NCI-H1092 treated with DMSO at 0.1 percent for 48 hours (cell line): ENCODE measurements at regions not wholly inside any gene's neighbourhood (a gene's known extent, or its start where the extent isn't known, plus 50 kb on each side); places are given as distances from the start of the nearest gene placed in this dataset.
"Not testable (repeated sequence)": the region's sequence is repeated elsewhere in the genome, so short reads cannot be mapped to it uniquely, and the experiment has no call there.

Experiments used
- DNase-seq: peaks from one replicate; lab custom pipeline; 2025; lab: John Stamatoyannopoulos, UW

DNA sequence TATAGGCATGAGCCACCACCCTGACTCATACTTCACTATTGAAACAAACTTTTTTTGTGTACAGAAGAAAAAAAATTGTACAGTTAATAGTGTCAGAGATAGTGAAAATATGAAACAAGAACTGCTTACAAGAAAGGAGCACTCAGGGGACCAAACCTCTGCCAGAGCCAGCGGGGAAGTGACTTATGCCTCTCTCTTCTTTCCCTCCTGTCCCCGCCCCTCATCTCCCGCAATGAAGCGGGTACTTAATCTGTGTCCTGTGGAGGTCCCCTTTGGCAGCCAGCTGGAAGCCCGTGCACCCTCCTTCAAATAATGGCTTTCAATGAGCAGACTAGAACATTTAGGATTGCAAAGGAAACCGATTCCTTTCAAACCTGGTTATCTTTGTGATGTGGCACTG is 51.5 kb downstream of the PPIAL4A start:
- DNase-seq = not testable (repeated sequence)

DNA sequence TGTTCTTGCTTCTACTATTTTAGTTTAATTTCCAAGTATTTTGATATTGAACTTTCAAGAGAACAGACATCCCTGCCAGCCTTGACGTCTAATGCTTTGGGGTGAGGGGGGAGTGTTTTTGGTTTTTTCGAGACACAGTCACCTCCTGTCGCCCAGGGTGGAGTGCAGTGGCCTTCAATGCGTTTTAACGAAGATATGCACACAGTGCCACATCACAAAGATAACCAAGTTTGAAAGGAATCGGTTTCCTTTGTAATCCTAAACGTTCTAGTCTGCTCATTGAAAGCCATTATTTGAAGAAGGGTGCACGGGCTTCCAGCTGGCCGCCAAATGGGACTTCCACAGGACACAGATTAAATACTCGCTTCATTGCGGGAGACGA is 52.3 kb downstream of the PPIAL4A start:
- DNase-seq = not testable (repeated sequence)

DNA sequence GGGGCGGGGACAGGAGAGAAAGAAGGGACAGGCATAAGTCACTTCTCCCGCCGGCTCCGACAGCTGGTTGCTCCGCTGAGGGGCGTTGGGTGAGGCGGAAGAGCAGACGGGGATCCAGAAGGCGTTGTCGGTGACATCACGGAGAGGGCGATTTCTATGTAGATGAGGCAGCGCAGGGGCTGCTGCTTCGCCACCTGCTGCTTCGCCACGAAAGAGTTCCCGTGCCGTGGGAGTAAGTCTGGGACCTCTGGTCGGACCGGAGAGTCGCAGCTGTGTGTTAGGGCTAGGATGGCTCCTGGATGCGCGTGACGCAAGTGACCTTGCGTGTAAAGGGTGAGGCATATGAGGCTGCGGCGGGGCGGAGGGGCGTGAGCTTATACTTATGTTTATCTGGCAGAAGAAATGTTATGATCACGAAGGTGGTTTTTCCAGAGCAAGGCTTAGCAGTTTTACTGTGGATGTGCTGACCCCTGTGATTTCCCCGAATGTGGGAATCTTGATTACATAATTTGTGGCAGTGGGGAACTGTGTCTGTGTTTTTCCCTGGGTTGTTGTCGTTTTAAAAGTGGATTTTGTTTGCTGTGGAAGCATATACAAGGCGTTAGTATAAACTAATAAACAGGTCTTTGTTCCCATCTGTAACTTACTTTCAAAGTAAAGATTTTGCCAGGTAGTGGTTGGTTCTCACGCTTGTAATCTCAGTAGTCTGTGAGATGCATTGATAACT is 52.8 kb downstream of the PPIAL4A start:
- DNase-seq = peak; percentile 5

DNA sequence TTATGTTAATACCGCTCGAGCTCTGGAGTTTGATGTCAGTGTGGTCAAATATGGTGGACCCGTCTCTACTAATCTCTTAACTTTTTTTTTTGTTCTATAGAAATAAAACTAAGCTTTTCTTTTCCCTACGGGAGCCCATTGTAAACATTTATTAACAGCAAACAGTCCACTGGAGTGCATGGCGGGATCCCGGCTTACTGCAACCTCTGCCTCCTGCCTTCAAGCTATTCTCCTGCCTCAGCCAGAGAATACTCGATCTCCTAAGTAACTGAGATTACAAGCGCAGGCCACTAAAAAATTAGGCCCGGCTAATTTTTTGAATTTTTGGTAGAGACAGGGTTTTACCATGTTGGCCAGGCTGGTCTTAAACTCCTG is 53.4 kb downstream of the PPIAL4A start:
- not testable (repeated sequence) for DNase-seq

DNA sequence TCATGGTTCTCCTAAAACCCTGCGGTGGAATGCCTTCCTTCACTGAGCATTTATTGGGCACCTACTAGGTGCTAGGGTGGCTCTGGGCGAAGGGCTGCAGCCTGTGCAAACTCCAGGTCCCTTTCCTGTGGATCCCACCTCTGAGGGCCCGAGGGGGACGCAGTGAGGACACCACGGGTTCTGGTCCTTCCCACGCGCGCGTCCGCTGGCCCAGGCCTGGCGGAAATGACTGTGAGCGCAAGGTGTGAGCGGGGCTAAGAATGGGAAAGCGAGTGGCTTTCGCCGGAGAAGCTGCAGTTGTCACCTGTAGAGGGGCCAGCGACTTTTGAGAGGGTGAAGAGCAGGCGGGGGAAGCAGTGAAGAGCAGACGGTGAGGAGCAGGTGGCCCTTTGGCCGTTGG is 55.1 kb downstream of the PPIAL4A start:
- not testable (repeated sequence) for DNase-seq

DNA sequence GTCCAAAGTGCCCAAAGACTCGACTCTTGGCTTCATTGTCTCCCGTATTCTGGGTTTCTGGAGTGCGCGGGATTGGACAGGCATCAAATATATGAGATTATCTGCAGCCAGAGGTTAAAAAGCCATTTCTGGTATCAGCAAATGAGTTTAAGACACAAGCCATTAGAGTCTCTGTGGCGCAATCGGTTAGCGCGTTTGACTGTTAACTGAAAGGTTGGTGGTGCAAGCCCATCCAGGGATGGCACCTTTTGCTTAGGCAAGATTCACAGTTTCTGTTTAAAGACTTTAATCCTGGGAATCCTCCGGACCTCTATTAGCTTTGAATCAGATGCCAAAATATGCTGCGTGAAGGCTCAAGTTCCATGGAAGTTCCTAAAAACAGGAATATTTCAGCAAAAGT is 55.6 kb downstream of the PPIAL4A start:
- DNase-seq = not testable (repeated sequence)

DNA sequence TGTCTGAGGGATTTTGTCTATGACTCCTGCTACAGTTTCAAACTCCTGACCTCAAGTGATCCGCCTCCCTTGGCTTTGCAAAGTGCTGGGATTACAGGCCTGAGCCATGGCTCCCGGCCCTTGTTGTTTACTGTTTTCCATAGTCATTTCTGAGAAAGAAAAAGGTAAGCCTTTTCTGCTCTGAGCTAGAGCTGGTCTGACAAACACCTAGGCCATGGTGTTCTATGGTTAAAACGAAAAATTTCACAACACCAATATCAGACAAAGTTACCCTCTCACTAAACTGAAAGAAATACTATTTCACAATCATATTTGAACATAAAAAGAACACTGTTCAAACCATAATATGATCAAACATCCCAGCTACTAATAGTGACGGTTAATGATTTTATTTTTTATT is 57.5 kb downstream of the PPIAL4A start:
- DNase-seq = not testable (repeated sequence)

DNA sequence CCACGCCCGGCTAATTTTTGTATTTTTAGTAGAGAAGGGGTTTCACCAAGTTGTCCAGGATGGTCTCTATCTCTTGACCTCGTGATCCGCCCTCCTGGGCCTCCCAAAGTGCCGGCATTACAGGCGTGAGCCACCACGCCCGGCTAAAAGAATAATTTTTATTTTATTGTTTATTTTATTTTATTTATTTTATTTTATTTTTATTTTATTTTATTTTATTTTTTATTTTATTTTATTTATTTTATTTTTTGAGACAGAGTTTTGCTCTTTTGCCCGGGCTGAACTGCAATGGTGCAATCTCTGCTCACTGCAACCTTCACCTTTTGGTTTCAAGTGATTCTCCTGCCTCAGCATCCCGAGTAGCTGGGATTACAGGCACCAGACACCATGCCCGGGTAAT is 60.2 kb downstream of the PPIAL4A start:
- DNase-seq = not testable (repeated sequence)

DNA sequence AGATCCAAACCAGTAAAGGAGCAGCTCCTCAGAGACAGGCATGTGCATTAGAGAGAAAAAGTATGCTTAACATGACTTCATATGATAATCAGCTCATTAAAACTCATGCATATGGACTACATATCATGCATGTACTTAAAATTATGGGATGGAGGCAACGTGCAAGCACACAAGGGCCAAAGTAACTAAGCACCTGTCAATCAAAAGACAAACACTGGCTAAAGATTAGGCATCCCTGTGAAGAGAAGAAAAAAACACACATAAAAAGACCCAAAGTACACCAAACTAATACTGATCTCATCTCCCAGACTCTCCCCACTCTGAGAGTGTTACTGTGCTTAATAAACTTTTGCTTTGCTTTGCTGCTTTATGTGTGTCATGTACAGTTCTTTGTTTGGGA is 61.1 kb downstream of the PPIAL4A start:
- DNase-seq = not testable (repeated sequence)

DNA sequence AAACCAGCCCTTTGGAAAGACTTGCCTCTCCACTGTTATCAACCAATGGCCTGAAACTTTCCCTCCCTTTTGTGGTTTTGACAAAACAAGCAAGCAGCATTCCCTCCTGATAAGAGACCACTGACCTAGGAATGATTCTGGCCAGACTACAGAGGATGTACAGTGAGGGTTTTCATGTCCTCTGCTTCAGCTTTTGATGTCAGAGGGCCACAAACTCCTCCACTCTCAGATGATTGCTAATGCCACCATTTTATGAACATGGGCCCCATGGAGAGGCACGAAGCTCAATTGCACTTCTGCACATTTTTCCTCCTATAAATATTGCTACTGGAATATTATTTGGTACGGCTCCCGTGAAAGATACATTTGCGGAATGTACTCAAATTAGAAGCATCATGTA is 61.5 kb downstream of the PPIAL4A start:
- not testable (repeated sequence) for DNase-seq

DNA sequence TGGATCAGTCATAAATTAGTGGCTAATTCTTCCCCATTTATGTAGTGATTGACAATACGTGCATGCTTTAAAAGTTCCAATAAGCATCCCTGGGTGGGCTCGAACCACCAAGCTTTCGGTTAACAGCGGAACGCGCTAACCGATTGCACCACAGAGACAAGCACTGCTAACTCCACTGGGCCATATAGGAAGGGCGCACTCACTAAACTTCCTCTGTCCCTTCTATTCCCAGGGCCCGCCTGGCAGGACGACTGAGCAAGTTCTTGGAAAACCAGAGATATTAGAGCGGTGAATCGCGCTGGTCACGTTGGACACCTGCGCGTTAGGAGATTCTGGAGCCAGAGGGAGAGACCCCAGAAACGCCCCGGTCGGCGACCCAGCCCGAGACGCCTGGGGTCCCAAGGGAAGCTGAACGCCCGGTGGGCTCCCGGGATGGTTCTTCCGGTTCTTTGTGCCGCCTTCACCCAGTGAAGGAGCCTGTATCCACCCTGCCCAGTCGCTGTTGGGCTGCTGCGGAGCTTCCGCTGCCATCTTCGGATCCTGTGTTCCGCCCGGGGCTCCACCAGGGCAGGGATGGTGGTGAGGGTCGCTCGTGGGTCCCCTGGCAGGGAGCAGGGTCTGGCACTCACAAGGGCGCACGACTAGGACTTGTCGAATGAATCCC is 62.8 kb downstream of the PPIAL4A start:
- not testable (repeated sequence) for DNase-seq

DNA sequence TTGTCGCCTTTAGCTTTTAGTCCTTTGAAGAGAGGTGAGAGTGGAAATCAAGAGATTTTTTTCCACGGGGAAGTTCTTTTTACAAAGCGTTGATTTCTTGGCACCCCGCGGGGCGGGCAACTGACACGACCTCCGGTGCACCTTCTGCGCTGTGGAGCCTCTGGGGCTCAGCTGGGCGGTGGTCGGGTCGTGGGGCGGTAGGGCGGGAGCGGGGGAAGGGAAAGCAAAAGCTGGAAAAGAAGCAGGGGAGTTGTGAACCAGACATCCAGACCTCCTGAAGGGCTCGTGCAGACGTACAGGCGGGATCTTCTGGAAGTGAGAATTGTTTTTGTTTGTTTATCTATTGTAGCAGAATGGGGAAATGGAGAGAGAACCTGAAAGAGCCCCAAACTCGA is 63.3 kb downstream of the PPIAL4A start:
- not testable (repeated sequence) for DNase-seq

DNA sequence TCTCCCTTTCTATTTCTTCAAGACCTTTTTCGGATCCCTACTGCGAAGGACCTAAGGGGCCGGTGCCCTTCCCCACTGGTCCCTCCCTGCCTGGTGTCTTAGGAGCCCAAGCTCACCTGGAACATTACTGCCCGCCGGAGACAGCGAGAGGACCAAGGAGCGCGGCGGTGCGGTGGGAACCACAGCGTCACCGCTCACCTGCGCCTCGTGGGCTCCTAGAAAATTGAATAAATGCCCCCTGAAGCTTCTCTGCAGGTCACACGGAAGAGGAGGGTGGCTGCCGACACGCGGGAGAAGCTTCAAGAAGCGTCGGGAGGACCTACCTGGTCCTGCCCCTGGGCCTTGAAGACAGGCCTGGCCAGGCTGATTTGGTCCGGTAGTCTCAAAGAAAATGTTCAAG is 65.2 kb downstream of the PPIAL4A start:
- DNase-seq = no peak

DNA sequence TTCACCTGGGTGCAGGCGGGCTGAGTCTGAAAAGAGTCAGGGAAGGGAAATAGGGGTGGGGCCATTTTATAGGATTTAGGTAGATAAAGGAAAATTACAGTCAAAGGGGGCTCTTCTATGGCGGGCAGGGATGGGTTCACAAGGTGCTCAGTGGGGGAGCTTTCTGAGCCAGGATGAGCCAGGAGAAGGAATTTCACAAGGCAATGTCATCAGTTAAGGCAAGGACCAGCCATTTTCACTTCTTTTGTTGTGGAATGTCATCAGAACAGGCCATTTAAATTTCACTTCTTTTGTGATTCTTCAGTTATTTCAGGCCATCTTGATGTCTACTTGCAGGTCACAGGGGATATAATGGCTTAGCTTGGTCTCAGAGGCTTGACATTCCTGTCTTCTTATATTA is 66.4 kb downstream of the PPIAL4A start:
- not testable (repeated sequence) for DNase-seq

DNA sequence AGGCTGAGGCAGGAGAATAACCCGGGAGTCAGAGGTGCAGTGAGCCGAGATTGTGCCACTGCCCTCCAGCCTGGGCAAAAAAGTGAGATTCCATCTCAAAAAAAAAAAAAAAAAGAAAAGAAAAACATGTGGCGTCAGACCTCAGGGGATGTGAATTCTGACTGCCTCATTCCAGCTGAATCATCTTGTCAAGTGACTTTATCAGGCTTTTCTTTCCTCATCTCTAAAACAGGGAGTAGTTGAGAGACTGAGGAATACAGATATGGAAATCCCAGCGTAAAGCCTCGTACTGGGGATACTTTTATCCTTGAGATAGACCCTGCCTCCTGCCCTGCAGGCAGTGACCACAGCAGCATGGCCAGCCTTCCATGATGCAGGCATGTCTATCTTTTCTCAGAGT is 76.4 kb downstream of the PPIAL4A start:
- not testable (repeated sequence) for DNase-seq

DNA sequence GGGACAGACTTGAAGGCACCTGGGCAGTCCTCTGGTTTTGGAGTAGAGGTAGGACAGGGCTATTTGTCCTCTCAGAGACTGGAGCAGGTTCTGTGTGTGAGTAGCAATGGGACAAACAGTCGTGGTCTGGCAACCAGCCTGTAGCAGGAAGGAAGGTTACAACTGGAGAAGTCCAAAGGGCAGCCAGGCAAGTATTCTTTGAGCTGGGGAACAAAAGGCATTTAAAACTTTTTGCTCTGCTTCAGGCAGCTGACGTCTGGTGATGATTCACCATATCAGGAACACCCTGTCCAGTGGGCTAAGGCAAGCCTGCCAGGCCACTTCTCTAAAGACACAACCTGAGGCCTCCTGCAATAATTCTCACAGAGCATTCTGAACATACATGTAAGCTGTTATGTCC is 83.3 kb downstream of the PPIAL4A start:
- DNase-seq = not testable (repeated sequence)

DNA sequence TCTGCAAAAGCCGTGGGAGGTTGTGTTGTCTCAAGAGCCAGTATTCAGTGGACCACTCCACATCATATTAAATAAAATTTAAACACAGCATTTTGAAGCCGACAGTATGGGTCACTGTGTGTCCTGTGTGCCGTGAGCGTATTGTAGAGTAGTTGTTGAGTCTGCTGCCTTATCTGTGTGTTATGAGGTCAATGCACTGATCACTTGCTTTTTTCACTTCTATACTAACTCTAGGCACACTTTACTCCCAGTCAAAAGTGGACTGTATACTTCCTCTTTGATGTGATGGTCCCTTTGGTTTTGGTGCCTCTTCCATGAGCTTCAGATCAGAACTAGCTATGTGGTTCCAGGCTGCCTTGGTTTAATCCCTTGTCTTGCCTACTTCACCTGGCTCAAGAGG is 84.3 kb downstream of the PPIAL4A start:
- not testable (repeated sequence) for DNase-seq

DNA sequence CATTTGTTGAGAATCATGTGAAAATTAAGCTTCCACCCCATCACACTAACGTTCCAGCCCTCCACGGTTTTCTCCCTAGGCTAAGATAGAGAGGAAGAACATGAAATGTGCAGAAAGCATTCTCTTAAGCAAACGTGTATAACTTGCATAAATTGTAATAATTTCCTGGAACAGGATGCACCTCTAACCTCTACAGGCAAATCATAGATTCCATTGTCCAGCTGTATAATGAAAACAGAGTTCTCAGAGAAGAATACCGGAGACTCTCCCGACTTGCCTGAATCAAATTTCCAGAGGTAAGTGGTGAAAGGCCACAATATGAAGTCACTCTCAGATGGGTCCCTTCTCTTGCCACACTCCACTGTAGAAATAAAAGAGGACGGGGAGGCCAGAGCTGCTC is 87.7 kb downstream of the PPIAL4A start:
- DNase-seq = not testable (repeated sequence)

DNA sequence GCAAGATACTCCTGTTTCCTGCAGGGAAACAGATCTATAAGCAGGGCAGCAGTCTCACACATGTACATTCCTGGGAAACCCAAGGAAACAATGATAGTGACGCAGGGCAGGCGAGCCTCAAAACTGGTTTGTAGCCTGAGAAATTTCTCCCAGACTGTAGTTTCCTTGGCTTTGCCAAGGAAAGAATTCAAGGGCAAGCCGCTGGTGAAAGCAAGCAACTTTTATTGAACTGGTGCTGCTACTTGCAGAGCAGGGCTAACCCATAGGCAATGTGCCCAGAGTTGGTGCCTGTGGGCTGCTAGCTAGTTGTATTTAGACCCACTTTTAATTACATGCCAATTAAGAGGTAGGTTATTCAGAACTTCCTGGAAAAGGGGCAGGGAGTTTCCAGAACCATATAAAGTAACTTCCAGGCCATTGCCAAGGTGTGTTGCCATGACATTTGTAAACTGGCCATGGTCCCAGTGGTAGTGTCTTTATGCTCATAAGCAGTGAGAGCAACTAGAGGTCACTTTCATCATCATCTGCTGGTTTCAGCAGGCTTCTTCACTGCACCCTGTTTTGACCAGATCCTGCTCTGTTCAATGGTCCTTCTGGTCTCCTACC is 92.0 kb downstream of the PPIAL4A start:
- DNase-seq = not testable (repeated sequence)

DNA sequence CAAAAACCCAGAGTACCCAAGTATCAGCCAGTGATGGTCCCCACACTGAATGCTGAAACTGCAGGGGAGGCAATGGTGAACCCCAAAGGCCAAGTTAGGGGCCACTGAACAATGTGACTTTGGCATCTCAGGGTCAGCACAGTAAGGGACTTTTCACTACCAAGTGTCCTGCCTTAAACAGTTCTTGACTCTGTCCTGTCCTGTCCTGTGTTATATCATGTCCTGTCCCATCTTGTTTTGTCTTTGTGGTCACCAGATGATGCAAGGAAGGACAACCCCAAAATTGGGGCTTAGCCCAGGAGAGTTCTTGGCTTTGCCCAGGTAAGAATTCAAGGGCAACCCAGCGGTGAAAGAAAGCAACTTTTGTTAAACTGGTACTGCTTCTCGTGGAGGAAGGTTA is 105.0 kb downstream of the PPIAL4A start:
- not testable (repeated sequence) for DNase-seq

DNA sequence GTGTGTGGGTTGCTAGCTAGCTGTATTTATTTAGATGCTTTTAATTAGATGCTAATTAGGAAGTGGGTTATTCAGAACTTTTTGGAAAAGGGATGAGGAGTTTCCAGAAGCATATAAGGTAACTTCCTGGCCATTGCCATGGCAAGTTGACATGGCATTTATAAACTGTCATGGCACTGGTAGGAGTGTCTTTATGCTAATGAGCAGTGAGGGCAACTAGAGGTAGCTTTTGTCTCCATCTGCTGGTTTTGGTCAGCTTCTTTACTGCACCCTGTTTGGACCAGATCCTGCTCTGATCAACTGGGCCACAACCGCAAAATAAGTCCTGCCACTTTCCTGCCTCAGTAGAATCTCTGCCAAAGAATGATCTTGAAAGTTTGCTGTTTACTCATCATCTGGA is 105.5 kb downstream of the PPIAL4A start:
- not testable (repeated sequence) for DNase-seq

DNA sequence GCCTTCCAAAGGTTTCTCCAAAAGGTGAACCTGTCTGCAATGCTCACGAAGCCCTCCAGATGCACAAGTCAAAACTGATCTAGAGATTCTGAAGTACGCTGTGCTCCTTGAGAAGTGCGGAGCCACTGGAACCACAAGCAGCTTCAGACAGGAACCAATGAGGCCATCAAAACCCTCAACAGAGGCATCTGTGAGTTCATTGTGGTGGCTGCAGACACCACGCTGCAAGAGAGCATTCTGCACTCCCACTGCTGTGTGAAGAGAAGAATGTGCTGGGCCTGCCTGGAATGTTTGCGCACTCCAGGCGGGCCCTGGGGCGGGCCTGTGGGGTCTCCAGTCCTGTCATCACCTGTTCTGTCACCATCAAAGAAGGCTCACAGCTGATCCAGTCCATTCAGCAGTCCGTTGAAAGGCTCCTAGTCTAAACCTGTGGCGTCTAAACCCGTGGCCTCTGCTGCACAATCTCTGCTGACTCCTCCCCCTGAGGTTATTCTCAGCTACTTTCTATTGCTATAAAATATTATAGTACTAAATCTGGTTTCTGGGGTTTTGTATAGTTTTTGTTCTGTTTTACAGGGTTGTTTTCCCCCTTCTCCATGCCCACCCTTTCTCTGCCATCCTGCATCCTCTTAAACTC is 111.6 kb downstream of the PPIAL4A start:
- DNase-seq = not testable (repeated sequence)

DNA sequence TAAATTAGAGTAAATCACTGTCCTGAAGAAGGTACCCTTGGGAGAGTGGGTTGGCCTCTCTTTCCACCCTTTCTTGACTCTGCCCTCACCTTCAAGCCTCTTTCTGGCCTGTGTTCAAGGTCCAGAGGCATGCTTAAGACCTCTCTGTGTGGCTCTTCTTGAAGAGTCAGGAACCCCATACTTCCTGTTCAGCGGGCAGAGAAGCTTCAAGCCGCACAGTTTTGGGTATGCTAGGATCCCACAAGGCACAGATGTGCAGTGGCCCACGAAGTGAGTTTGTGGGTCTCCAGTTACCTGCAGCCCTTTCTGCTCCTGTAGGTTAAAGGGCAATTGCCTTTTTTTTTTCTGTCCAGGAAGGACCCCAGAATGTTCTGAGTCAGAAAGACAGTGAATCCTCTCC is 113.7 kb downstream of the PPIAL4A start:
- not testable (repeated sequence) for DNase-seq
